HG03558 (cell line): ENCODE measurements at regions not wholly inside any gene's neighbourhood (a gene's known extent, or its start where the extent isn't known, plus 50 kb on each side); places are given as distances from the start of the nearest gene placed in this dataset.
"Not testable (repeated sequence)": the region's sequence is repeated elsewhere in the genome, so short reads cannot be mapped to it uniquely, and the experiment has no call there.

Experiments
- ATAC-seq: cut with Tn5 transposase; IDR thresholded peaks from one replicate; pipeline ENCODE4 v1.9.1; 2021; ENCODE audit warnings: moderate number of reproducible peaks; ENCODE audit not compliant: unreplicated experiment; ENCODE audit errors: extremely low read depth

DNA sequence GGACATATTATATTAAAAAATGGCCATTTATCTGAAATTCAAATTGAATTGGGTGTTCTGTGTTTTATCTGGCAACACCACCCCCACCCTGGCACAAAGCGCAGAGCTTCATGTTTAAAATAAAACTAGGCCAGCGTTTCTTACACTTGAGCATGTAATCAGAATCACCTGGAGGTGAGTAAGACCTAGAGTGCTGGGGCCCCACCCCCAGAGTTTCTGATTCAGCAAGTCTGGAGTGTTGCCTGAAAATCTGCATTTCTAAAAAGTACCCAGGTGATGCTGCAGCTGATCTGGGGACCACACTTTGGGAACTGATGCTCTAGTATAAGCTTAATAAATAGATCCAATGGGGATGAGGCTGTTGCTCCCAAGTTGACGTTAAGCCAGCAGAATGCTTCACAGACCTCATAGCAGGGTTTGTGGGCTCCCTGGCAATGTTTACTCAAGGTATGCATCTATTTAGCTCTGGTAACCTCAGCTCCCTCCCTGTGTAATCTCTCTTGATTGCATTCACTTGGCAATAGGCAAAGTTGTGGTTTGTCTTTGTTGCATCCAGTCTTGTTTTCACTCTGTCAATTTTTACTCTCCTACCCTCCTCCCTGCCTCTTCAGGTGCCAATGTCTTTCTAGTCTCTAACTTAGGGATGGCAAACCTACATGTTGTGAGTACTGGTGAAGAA is 99.8 kb upstream of the TEX13D start:
- ATAC-seq, result peak; percentile 65

DNA sequence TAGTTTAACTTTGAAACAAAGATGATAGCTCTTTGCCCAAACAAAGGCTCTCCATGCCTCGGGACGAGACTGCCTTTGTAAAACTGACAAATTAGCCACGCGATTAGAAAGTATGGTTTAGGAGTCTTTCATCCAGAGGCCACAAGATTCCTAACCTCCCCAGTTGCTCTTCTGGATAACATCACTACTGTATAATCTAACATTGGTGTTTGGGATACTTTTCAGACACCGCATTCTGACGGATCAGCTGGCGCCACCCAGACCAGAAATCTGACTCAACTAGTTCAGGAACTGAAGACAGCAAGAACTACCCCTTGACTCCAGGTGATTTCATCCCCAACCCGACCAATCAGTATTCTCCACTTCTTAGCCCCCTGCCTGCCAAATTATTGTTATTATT is 98.1 kb upstream of the TEX13D start:
- ATAC-seq, result no peak

- no peak for ATAC-seq
These were observed 94.2 kb upstream of the TEX13D start for GRCh38 chrX:124238268-124238667.

DNA sequence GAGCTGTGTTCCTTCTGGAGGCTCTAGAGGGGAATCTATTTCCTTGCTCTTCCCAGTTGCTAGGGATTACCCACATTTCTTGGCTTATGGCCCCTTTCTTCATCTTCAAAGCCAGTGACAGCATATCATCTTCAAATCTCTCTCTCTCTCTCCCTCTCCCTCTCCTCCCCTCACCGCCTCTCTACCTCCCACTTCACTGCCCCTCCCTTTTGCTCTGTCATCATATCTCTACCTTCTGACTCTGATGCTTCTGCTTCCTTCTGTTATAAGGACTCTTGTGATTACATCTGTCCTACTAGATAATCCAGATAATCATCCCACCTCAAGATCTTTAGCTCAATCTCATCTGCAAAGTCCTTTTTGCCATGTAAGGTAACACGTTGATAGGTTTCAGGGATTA is 93.1 kb upstream of the TEX13D start:
- no peak for ATAC-seq

- ATAC-seq, result peak; percentile 91
These were observed 92.5 kb upstream of the TEX13D start for GRCh38 chrX:124239911-124240310.

GRCh38 chrX:124240422-124240821 is 92.0 kb upstream of the TEX13D start:
- no peak for ATAC-seq

- no peak for ATAC-seq
These were observed 90.3 kb upstream of the TEX13D start for GRCh38 chrX:124242131-124242530.

DNA sequence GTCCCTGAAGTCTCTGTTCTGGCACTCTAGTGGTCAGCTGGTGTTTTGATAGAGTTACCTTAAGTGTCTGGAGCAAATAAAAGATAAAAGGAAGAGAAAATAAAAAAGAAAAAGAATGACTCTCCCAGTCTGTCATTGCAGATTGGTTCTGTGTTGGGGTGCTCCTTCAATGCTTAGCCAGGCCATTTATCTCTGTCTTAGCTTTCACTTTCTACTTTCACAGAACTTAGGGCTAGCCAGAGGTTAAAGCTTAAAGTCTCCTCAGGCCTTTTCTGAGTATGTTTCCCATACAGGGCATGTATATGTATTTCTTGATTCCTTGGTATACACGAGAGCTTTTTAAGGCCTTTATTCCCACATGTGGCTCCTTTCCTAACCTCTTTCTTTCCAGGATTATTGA is 83.1 kb upstream of the TEX13D start:
- no peak for ATAC-seq

DNA sequence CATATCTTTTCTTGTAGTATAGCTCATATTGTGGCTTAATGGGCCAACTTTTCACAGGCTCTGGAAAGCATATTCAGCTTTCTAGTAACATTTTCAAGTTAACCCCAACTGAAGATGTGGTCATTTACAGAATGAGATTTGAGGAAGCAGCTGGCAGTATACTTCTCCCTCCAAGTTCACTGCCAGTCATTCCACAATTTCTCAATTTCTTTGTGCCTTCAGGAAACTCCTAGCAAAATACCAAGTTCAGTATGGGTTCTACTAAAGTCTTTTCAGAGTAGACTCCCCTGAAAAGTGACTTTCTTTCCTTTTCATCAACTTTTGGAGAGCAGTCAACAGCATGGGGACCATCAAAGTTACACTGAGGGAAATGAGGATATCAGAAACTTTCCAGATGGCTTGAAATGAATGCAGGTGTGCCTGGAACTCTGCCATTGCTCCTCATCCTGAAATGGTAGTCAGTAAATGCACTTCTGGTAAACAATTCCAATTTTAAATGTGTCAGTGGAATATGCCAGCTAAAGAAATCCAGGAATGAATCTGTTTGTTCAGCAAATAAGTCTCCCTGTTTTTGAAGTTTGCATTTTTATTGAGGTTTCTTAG is 81.5 kb upstream of the TEX13D start:
- no peak for ATAC-seq

DNA sequence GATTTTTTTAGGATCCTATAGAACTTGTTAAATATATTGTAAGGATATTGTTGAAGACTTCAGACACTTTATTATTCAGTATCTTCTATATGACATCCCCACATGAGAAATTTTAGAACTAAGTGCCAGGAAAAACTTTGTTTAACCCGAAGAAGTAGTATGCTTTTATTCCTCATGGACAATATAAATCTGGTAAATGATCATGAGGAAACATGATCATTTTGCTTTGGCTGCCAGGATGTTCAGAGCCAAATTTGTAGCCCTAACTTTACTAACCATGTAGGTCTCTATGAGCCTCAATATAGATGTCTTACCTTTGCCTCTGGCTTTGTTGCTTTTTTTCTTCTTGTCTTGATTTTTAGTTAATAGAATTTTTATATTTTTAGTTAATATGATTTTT is 77.8 kb upstream of the TEX13D start:
- no peak for ATAC-seq

DNA sequence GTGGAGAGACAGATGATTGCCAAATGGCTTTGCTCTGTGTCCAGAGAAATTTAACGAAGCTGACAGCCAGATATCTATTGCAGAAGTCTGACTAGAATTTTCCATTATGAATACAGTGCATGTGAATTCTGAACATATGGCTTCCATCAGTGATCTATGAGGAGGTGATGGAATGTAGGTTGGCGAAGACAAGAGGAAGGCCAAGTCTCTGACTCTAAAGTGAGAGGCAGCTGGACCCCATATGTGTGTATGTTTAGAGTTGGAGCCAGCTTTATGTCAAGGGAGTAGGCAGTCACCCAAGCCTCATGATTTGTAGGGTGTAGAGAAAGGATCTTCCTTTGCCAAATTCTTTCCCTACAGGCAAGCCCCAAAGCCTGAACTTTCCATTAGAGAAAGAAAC is 76.2 kb upstream of the TEX13D start:
- ATAC-seq, result no peak

- no peak for ATAC-seq
These were observed 75.7 kb upstream of the TEX13D start for GRCh38 chrX:124256629-124257380.

- no peak for ATAC-seq
These were observed 74.3 kb upstream of the TEX13D start for GRCh38 chrX:124257924-124258702.

DNA sequence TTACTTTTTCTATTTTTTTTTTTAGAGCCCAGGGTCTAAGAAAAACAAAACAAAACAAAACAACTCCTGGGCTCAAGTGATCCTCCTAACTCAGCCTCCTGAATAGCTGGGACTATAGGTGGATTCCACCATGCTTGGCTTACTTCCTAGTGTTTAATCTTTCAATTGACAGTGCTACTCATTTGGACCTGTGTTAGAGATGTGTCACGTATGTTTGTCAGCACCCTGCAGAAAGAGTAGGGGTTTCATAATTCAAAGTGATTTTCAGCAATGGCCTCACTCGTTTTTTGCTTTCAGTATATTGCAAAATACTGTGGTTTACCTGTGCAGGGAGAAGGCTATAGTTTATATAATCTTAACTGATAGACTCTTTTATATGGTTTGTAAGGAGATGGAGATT is 71.6 kb upstream of the TEX13D start:
- ATAC-seq, result no peak

DNA sequence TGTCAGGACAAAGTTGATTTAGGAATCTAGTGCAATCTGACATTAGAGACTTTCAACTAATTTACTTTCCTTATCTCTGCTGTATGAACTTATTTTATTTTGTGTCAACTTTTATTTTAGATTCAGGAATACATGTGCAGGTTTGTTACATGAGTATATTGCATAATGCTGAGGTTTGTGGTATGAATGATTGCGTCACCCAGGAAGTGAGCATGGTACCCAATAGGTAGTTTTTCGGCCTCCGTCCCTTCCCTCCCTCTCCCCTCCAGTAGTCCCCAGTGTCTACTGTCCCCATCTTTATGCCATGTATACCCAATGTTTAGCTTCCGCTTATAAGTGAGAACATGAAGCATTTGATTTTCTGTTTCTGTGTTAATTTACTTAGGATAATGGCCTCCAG is 68.7 kb upstream of the TEX13D start:
- no peak for ATAC-seq

- no peak for ATAC-seq
These were observed 64.4 kb upstream of the TEX13D start for GRCh38 chrX:124268099-124268498.

DNA sequence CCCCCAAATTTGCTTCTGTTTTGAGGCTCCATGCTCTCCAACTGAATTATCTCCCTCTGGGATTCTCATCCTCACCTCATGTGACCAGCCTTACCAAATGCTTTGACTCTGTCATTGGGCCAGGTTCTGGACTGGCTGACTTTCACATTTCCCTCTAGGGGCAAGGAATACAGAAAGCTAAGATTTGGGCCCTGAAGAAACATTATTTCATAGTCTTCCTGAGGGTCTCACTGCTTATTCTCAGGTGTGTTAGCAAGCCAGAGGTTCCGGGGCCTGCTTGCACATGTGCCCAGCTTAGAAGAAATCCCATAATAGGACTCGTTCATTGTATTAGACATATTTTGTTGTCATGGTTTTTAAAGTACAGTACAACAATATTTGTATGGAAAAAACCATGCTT is 62.6 kb upstream of the TEX13D start:
- ATAC-seq, result no peak

- not testable (repeated sequence) for ATAC-seq
These were observed 60.9 kb upstream of the TEX13D start for GRCh38 chrX:124271599-124271998.

DNA sequence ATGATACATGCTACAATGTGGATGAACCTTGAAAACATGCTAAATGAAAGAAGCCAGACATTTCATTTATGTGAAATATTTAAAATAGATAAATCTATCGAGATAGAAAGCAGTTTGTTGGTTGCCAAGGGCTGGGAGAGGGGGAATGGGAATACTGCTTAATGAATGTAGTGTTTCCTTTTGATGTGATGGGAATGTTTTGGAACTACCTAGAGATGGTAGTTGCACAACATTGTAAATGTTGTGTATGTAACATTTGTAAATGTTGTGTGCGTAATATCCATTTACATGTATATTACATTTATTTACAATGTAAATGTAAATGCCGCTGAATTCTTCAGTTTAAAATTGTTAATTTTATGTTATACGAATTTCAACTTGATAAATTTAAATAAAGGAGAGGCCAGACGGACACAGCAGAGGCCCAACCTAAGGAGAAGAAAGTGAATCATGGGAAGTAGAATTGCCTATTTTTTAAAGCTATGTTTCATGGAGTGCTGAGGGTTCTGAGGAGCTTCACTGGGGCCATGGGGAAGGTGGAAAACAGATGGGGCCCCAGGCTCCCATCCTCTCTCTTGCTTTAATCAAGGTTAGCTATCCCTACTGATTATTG is 60.0 kb upstream of the TEX13D start:
- ATAC-seq, result no peak

DNA sequence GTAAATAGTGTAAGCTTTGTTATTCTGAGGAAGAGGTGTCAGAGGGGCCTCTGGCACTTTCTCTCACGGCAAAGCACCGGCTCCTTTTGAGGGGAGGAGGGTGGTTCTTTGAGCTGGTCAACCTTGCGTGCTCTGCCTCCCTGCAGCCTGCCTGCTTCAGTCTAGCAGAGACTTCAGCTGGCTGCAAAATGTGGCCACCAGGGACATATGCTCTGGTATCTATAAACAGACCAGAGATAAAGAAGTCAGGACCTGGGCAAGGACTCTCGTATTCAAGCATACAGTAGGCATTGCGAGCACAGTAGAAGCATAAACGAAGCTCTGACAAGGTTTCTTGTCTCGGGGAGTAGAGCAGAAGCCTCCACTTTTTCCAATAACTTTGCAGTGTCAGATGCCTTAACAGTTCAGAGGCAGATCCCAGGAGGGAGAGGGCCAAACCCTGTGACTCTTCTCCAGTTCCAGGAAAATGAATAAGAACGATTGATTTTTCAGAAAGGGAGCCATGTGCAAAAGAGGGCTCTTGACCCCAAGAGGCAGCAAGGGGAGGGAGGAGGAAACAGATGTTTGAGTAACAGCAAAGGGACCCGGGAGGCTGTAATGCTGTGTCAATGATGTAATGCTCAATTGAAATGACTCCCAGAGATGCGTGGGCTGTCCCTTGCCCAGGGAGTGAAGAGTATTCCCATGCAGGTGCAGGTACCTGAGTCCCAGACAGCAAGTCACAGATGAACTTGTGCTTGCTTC is 57.9 kb upstream of the TEX13D start:
- no peak for ATAC-seq
